ENCODE measurements at regions not wholly inside any gene's neighbourhood (a gene's known extent, or its start where the extent isn't known, plus 50 kb on each side); places are given as distances from the start of the nearest gene placed in this dataset.

GRCh38 chr12:16674885-16675284 is 68.9 kb upstream of the LMO3 start:
- in situ Hi-C loops (cut with MboI; ENCODE audit: low pct_unique_long_range_greater_than_20kb, low sequenced_read_pairs): no loop called here
- no peak for DNase-seq

GRCh38 chr12:16670456-16671050 is 64.6 kb upstream of the LMO3 start:
- in situ Hi-C loops (cut with MboI; ENCODE audit: low pct_unique_long_range_greater_than_20kb, low sequenced_read_pairs): no loop called here
- no peak for DNase-seq

DNA sequence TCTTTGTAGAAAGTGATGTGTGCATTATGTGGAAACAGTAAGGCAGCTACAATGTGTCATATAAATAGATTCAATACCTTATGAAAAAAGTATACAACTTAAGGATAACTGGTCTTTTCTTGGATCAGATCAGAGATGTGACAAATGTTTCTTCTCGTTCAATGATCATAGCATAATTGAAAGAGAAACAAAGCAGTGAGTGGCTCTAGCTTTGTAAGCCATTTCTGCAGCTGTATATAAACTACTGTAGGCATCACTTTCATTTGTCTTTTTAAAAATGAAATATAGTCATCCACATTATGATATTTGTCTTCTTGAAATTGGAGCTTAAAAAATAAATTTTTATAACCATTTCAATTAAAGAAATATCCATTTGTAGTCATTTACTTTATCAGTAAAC is 63.8 kb upstream of the LMO3 start:
- DNase-seq: no peak
- in situ Hi-C loops (cut with MboI; ENCODE audit: low pct_unique_long_range_greater_than_20kb, low sequenced_read_pairs): no loop called here

GRCh38 chr12:16668198-16668597 is 62.2 kb upstream of the LMO3 start:
- in situ Hi-C loops (cut with MboI; ENCODE audit: low pct_unique_long_range_greater_than_20kb, low sequenced_read_pairs): no loop called here

DNA sequence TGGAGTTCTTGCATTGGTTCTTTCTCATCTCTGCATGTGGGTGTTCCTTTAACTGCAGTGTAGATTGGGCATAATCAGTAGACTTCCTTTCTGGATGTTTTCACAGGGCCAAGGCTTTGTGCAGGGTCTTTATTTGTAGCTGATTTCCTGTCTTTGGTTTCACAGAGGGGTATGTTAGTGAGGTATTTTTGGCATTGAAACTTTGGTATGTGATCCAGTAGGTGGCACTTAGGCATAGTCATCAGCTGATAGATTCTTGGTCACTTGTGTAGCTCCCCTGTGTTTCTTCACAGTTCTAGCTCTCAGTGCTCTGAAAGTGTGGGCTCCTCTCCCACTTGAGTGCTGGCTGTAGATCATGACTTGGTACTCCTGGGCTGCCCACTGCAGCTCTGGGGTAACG is 52.7 kb upstream of the LMO3 start:
- in situ Hi-C loops (cut with MboI; ENCODE audit: low pct_unique_long_range_greater_than_20kb, low sequenced_read_pairs): no loop called here
- no peak for DNase-seq

More at GRCh38 chr12:16668198-16668597, 62.2 kb upstream of the LMO3 start:
- DNase-seq: no peak
